ENCODE measurements at regions not wholly inside any gene's neighbourhood (a gene's known extent, or its start where the extent isn't known, plus 50 kb on each side); places are given as distances from the start of the nearest gene placed in this dataset.
"Not testable (repeated sequence)": the region's sequence is repeated elsewhere in the genome, so short reads cannot be mapped to it uniquely, and the experiment has no call there.

DNA sequence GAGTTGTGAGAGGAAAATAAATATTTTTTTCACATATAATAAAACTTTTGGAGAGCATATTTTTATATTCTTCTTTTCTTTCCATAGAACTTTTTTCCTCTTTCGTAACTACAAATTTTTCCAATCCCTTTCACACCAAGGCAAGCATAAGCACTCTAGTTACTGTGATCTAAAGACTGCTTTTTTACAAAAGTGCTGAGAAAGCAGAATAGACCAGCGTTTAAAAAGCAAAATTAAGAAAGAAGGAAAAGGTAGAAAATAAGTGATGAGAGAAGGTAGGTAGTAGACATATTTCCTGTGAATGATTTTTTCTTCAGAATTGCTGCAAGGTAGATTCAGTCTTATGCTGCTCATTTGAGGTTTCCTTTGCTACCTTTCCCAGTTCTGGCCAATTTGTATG is 195.5 kb downstream of the MBL2 start:
- TF ChIP-seq, protein P1, sequence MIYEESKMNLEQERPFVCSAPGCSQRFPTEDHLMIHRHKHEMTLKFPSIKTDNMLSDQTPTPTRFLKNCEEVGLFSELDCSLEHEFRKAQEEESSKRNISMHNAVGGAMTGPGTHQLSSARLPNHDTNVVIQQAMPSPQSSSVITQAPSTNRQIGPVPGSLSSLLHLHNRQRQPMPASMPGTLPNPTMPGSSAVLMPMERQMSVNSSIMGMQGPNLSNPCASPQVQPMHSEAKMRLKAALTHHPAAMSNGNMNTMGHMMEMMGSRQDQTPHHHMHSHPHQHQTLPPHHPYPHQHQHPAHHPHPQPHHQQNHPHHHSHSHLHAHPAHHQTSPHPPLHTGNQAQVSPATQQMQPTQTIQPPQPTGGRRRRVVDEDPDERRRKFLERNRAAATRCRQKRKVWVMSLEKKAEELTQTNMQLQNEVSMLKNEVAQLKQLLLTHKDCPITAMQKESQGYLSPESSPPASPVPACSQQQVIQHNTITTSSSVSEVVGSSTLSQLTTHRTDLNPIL (CRISPR knock-in tag; IDR thresholded peaks at IDR 0.05; ENCODE audit: low read depth): no peak
- TF ChIP-seq GLIS3 (CRISPR knock-in tag; IDR thresholded peaks at IDR 0.05): no peak
- TF ChIP-seq ESRRG (CRISPR knock-in tag; IDR thresholded peaks at IDR 0.05): no peak
- no peak for TF ChIP-seq CSDC2 (CRISPR knock-in tag; IDR thresholded peaks at IDR 0.05)
- no peak for TF ChIP-seq ZFP3 (CRISPR knock-in tag; IDR thresholded peaks at IDR 0.05)
- TF ChIP-seq OSR1 (CRISPR knock-in tag; IDR thresholded peaks at IDR 0.05): no peak
- no peak for TF ChIP-seq ZNF8 (CRISPR knock-in tag; IDR thresholded peaks at IDR 0.05)
- ATAC-seq: no peak

DNA sequence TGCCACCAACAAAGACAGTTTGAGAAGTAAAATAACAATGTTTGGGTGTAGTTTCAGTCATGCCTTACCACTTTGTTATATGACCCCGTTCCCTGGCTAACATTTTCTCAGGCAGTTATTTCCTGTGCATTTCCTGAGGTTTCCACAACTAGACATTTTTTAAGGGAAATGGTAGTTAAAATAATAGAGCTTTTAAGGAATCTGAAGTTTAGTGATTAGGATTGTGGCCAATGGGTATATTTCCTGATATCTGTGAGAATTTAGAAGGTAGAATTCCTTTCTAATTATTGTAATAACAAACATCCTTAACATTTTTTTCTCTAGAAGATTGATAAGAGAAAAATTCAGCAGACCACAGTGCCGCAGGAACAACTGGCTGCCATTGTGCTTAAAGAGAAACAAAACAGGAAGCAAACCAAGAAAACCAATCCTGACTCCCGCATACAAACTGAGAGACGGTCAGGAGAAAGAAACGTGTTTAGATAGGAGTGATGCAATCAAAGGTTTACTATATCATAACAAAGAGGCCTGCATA is 193.6 kb downstream of the MBL2 start:
- no peak for TF ChIP-seq OSR1 (CRISPR knock-in tag; IDR thresholded peaks at IDR 0.05)
- no peak for TF ChIP-seq GLIS3 (CRISPR knock-in tag; IDR thresholded peaks at IDR 0.05)
- TF ChIP-seq, protein P2, sequence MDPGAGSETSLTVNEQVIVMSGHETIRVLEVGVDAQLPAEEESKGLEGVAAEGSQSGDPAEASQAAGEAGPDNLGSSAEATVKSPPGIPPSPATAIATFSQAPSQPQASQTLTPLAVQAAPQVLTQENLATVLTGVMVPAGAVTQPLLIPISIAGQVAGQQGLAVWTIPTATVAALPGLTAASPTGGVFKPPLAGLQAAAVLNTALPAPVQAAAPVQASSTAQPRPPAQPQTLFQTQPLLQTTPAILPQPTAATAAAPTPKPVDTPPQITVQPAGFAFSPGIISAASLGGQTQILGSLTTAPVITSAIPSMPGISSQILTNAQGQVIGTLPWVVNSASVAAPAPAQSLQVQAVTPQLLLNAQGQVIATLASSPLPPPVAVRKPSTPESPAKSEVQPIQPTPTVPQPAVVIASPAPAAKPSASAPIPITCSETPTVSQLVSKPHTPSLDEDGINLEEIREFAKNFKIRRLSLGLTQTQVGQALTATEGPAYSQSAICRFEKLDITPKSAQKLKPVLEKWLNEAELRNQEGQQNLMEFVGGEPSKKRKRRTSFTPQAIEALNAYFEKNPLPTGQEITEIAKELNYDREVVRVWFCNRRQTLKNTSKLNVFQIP (CRISPR knock-in tag; IDR thresholded peaks at IDR 0.05; ENCODE audit: borderline replicate concordance, low read depth): no peak
- TF ChIP-seq, protein P3, sequence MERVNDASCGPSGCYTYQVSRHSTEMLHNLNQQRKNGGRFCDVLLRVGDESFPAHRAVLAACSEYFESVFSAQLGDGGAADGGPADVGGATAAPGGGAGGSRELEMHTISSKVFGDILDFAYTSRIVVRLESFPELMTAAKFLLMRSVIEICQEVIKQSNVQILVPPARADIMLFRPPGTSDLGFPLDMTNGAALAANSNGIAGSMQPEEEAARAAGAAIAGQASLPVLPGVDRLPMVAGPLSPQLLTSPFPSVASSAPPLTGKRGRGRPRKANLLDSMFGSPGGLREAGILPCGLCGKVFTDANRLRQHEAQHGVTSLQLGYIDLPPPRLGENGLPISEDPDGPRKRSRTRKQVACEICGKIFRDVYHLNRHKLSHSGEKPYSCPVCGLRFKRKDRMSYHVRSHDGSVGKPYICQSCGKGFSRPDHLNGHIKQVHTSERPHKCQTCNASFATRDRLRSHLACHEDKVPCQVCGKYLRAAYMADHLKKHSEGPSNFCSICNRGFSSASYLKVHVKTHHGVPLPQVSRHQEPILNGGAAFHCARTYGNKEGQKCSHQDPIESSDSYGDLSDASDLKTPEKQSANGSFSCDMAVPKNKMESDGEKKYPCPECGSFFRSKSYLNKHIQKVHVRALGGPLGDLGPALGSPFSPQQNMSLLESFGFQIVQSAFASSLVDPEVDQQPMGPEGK (CRISPR knock-in tag; IDR thresholded peaks at IDR 0.05; ENCODE audit: borderline replicate concordance): no peak
- TF ChIP-seq ZFP3 (CRISPR knock-in tag; IDR thresholded peaks at IDR 0.05): no peak
- no peak for TF ChIP-seq ARNTL (CRISPR knock-in tag; IDR thresholded peaks at IDR 0.05; ENCODE audit: borderline replicate concordance, low read depth)
- TF ChIP-seq BACH2 (CRISPR knock-in tag; IDR thresholded peaks at IDR 0.05; ENCODE audit: borderline replicate concordance): no peak
- ATAC-seq: no peak

DNA sequence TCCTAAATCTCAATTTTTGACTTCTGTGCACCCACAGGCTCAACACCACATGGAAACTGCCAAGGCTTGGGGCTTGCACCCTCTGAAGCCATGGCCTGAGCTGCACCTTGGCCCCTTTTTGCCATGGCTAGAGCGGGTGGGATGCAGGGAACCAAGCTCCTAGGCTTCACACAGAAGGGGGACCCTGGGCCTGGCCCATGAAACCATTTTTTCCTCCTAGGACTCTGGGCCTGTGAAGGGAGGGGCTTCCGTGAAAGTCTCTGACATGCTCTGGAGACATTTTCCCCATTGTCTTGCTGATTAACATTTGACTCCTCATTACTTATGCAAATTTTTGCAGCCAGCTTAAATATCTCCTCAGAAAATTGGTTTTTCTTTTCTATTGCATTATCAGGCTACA is 190.9 kb downstream of the MBL2 start:
- ATAC-seq: not testable (repeated sequence)

DNA sequence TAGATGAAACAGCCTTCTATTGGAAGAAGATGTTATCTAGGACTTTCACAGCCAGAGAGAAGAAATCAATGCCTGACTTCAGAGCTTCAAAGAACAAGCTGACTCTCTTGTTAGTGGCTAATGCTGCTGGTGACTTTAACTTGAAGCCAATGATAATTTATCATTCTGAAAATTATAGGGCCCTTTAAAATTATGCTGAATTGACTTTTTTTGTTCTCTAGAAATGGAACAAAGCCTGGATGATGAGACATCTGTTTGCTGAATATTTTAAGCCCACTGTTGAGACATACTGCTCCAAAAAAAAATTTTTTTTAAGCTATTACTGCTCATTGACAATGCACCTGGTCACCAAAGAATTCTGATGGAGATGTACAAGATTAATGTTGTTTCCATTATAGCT is 189.2 kb downstream of the MBL2 start:
- ATAC-seq: no peak
- TF ChIP-seq, protein P2 (CRISPR knock-in tag; IDR thresholded peaks at IDR 0.05; ENCODE audit: borderline replicate concordance, low read depth): no peak
- no peak for TF ChIP-seq OSR1 (CRISPR knock-in tag; IDR thresholded peaks at IDR 0.05)
- TF ChIP-seq ZC3H10 (CRISPR knock-in tag; IDR thresholded peaks at IDR 0.05): no peak
- no peak for TF ChIP-seq TOX (CRISPR knock-in tag; IDR thresholded peaks at IDR 0.05; ENCODE audit: borderline replicate concordance)
- TF ChIP-seq, protein P4, sequence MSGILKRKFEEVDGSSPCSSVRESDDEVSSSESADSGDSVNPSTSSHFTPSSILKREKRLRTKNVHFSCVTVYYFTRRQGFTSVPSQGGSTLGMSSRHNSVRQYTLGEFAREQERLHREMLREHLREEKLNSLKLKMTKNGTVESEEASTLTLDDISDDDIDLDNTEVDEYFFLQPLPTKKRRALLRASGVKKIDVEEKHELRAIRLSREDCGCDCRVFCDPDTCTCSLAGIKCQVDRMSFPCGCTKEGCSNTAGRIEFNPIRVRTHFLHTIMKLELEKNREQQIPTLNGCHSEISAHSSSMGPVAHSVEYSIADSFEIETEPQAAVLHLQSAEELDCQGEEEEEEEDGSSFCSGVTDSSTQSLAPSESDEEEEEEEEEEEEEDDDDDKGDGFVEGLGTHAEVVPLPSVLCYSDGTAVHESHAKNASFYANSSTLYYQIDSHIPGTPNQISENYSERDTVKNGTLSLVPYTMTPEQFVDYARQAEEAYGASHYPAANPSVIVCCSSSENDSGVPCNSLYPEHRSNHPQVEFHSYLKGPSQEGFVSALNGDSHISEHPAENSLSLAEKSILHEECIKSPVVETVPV (CRISPR knock-in tag; IDR thresholded peaks at IDR 0.05): no peak
- no peak for TF ChIP-seq ESRRG (CRISPR knock-in tag; IDR thresholded peaks at IDR 0.05)
- TF ChIP-seq ZFP30 (CRISPR knock-in tag; IDR thresholded peaks at IDR 0.05): no peak
- TF ChIP-seq SNAI2 (CRISPR knock-in tag; IDR thresholded peaks at IDR 0.05): no peak

DNA sequence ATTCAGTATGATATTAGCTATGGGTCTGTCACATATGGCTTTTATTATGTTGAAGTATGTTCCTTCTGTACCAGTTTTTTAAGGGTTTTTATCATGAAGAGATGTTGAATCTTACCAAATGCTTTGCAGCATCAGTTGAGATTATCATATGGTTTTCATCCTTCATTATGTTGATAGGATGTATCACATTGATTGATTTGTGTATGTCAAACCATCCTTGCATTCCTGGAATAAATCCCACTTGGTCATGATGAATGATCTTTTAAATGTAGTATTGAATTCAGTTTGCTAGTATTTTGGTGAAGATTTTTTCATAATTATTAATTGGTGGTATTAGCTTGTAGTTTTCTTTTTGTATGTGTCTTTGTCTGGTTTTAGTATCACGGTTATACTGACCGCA is 185.9 kb downstream of the MBL2 start:
- TF ChIP-seq ZFP3 (CRISPR knock-in tag; IDR thresholded peaks at IDR 0.05) (no peak), ESRRG (CRISPR knock-in tag; IDR thresholded peaks at IDR 0.05) (no peak), PPARA (CRISPR knock-in tag; IDR thresholded peaks at IDR 0.05; ENCODE audit: borderline replicate concordance) (no peak)
- TF ChIP-seq, protein P3 (CRISPR knock-in tag; IDR thresholded peaks at IDR 0.05; ENCODE audit: borderline replicate concordance): no peak
- ATAC-seq: no peak
